ENCODE measurements at regions not wholly inside any gene's neighbourhood (a gene's known extent, or its start where the extent isn't known, plus 50 kb on each side); places are given as distances from the start of the nearest gene placed in this dataset.

- TF ChIP-seq CTCF (IDR thresholded peaks at IDR 0.05) (no peak), POLR2A (IDR thresholded peaks at IDR 0.05) (no peak), EP300 (IDR thresholded peaks at IDR 0.05) (no peak)
These were observed 138.1 kb upstream of the DAZL start for GRCh38 chr3:16743276-16743675.
